NCI-H526 (cell line): ENCODE measurements at regions not wholly inside any gene's neighbourhood (a gene's known extent, or its start where the extent isn't known, plus 50 kb on each side); places are given as distances from the start of the nearest gene placed in this dataset.
"Not testable (repeated sequence)": the region's sequence is repeated elsewhere in the genome, so short reads cannot be mapped to it uniquely, and the experiment has no call there.

ENCODE experiments used
- DNase-seq, 2 experiments: peaks; one replicate each; lab custom pipeline; 2025; lab: John Stamatoyannopoulos, UW

DNA sequence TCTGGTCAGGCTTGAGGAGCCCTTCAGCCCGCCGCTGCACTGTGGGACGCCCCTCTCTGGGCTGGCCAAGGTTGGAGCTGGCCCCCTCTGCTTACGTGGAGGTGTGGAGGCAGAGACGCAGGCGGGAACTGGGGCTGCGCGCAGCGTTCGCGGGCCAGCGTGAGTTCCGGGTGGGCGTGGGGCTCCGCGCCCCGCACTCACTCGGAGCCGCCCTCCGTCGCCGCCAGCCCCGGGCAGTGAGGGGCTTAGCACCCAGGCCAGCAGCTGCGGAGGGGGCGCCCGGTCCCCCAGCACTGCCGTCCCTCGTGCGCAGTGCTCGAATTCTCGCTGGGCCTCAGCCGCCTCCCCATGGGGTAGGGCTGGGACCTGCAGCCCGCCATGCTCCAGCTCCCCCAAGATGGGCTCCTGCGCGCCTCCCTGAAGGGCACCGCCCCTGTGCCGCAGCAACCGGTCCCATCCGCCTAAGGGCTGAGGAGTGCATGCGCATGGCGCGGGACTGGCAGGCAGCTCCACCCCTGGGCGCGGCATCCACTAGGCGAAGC is 695.9 kb downstream of the EPHA7 start:
- DNase-seq, result no peak

DNA sequence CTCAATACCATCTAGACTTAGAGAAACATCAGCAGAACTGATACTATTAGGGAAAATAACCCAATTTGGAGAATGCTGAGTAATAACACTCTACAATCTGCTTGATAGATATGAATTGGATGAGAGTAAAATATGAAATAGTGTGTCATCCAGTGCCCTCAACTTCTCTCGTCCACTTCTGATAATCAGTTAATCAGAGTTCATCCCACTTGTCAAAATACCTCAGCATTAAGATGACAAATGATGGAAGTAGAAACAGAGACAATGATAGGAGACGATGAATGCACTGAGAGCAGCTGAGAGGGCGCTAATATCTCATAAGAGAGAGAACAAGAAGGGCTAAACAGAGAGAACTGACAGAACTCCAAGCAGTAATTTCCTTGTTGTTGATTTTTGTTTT is 699.6 kb downstream of the EPHA7 start:
- DNase-seq, result no peak

- no peak for DNase-seq
Observed at GRCh38 chr6:92716638-92717037, 702.7 kb downstream of the EPHA7 start.

DNA sequence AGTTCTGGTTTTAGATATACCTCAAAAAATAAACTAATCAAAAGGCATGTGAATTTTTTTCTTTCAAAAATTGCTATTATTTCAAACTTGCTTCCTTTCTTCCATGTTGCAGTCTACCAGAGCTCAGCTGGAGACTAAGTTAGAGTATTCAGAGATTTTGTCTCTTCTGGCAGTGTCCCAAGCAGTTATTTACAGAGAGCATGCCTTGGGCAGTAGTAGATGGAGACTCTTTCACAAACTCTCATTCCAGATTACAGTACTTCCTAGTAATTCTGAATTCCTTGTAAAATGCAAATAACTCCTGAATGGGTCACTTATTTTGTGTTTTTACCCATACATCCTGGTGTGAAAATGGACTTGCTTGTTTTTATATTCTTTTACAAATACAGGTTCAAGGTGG is 703.4 kb downstream of the EPHA7 start:
- no peak for DNase-seq

DNA sequence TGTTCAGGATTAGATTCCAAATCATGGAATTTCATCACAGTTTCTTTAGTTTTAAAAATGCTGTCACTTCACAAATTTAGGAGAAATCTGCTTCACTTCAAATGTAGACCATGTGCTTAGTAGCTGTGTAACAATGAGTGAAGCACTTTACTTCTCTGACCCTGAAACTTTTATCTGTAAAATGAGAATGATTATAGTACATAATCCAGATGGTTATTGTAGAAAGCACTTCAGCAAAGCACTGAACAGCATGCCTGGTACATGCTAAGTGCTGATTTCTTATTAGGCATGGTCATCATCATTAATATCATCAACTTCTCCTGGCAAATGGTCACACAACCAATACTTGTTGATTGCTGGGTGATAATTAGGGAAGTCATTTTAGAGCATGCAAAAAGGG is 705.0 kb downstream of the EPHA7 start:
- no peak for DNase-seq

DNA sequence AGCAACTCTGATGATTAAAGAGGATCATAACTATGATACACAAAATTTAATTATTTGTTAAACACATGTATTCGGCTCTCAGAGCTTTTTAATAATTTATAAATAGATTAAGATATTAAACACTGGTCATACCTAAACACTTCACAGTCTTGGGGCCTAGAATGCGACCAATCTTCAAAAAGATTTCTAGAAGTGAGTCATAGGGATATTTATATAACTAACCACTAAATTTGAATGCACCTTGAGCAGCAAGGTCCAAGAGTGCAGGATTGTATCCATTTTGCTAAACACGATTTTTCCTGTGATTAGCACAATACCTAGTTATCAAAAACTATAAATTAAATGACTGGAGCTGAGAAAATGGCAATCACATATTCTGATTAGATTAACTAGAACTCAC is 709.3 kb downstream of the EPHA7 start:
- DNase-seq, result no peak

- DNase-seq, result no peak
Observed at GRCh38 chr6:92708945-92709344, 710.4 kb downstream of the EPHA7 start.

GRCh38 chr6:92708270-92708669 is 711.1 kb downstream of the EPHA7 start:
- DNase-seq, result no peak

GRCh38 chr6:92706976-92707375 is 712.4 kb downstream of the EPHA7 start:
- DNase-seq, result no peak

GRCh38 chr6:92701425-92702096 is 717.8 kb downstream of the EPHA7 start:
- DNase-seq, result no peak

DNA sequence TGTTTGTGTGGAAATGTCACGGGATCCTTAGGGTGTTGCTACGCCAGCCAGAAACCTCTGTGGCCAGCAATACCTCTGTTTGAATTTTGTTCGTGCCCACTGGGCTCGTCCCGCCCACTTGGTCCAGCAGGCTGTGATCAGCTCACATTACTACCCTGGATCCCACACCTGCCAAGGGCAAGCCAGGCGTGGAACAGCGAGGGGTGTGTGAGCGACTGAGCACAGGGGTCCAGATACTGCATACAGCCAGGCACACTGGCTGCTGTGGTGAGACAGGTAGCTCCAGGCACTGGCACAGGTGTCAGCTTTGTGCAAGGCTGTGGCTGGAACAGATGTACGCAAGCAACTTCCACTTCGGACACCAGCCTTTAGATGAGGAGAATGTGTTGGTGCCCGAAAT is 718.9 kb downstream of the EPHA7 start:
- no peak for DNase-seq

DNA sequence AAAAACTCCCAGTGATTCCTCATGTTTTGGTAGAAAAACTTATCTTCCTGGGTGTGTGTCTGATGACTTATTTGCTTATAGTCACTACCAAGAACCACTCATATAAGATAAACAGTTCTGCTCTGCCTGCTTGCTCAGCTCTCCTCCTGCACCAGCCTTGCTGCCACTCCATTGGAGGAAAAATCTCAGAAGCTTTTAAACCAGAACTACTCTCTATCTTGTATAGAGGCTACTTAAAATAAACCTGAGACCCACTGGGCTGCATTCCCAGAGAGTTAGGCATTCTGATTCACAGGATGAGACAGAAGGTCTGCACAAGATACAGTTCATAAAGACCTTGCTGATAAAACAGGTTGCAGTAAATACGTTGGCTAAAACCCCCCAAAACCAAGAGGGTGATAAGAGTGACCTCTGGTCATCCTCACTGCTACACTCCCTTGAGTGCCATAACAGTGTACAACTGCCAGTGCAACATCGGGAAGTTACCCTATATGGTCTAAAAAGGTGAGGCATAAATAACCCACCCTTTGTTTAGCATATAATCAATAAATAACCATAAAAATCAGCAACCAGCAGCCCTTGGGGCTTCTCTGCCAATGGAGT is 728.3 kb downstream of the EPHA7 start:
- DNase-seq, result no peak

DNA sequence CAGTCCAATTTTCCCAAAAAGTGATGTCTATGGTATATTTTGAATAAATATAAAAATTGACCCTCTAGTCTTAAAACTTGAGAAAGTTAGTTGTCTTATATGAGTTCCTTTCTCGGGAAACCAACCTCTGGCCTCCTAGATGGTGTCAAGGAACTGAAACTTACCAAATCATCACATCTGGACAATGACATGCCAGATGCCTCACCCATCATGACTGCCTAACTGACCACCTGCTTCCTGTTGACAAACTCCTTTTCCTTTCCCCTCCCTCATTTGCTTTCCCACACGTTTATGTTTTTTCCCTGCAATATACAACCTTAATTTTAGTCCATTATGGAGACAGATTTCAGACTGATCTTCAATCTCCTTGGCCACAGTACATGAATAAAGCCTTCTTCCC is 731.0 kb downstream of the EPHA7 start:
- no peak for DNase-seq

- DNase-seq, result no peak
Observed at GRCh38 chr6:92687278-92687677, 732.1 kb downstream of the EPHA7 start.

DNA sequence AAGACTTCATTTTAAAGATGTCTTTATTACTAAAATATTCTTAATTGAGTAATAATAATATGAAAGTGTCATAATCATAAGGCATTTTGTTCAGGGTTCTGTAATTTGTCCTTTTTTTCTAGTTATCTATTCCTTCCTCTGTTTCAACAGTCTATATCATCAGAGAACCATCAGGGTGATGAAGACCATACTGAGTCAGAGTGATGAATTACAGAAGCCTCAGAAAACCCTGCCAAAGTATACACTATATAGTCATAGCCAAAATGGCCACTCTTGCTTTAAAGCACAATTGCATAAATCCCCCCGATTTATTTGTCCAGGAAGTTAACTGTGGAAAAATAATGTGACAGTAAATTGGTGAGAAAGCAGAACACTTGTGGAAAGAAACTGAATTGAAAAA is 735.0 kb downstream of the EPHA7 start:
- no peak for DNase-seq

- DNase-seq, result no peak
Observed at GRCh38 chr6:92683748-92684147, 735.6 kb downstream of the EPHA7 start.

DNA sequence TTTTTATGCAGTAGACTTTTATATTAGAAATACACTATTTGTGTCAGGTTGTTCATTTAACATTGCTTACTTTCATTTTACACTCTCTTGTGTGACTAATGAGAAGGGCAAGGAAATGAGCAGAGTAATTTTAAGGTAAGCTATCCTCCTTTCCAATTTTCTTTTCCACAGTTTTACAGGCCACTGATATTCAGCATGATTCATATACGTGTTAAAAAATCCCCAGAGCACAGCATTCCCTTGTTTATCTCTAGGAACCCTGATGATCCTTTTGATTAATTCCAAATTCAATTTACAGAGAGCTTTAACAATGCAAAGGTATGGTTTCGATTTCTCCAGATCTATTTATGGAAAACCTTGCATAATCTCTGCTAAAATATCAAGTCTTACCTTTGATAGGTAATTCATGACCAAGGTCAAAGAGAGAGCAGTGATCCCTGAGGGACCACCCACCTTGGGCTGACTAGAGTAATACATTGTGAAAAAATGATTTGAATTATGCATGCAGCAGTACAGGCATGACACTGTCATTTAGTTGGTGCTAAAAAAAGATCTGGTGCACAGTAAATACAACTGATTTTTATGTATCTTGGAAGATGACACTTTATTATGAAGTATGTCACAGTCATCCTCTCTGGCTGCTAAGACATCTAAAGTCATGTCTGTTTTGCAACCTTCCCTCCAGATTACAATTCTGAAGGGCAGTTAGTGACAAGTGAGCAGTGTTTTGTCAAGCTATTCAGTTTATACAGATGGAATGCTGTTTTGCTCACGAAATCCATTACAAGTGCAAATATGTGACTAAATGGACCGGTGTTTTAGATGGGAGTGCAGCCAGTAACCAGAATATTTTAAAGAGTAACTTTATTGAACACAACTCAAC is 736.6 kb downstream of the EPHA7 start:
- no peak for DNase-seq

- DNase-seq, result peak; percentile 22 to 48
Observed at GRCh38 chr6:92681401-92681800, 738.0 kb downstream of the EPHA7 start.

DNA sequence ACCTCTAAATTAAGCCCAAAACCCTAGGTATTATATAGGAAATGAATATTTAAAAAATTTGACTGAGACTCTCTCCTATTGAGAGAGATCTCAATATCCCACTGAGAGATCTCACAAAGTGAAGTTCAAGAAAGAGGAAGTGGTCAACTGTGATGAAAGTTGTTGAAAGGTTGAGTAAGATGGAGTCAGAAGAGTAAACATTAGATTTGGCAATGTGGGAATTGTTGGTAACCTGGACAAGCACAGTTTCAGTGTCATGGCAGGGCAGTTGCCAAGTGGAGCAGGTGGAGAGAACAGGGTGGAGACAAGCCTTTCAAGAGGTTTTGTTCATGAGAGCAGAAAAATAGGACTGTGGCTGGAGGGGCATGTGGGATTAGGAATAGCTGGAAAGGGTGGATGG is 747.9 kb downstream of the EPHA7 start:
- not testable (repeated sequence) for DNase-seq

DNA sequence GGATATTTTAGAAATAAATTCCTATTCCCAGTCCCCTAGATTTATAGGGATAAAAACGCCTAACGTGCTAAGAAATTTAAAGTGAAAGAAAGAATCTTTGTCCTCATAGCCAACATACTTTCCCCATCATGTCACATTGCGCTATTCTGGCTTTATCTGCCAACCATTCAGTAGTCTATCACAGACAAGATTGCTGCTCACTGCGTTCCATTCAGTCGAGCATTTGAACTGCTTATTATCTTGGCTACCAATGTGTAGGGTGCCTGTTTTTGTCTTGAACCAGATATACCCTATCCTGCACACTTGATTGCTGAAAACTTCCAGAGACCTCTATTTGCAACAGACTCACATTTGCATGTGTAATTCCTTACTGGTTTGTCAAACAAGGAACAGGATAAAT is 751.5 kb downstream of the EPHA7 start:
- DNase-seq, result no peak

DNA sequence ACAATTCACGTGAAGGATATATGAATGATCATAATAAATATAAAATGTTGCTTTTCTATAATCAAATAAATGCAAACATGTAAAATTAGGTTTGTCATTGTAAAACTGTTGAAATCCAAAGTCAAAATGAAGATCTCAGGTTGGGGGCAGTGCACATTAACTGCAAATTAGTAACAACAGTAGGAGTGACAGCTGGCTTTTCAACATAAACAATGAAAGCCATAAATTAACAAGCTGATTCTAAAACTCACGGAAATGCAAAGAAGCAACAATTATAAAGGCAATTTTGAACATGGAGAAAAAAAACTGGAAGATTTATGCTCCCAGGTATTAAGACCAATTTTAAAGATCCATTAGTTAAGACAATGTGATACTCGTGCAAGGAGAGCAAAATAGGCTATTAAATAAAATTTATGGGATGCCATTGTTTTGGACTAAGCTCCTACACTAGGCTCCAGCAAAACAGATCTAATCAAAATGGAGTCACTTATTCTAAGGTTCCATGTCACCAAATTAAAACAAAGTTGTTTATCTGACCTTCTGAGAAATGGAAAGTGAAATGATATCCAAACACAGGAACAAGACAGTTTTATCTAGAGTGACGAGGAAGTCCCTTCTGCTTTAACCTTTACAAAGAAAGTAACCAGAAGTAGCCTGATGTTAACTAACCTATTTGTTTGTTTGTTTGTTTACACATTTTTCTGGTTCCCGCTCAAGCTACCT is 770.8 kb downstream of the EPHA7 start:
- DNase-seq, result no peak

- DNase-seq, result no peak
Observed at GRCh38 chr6:92647630-92648029, 771.7 kb downstream of the EPHA7 start.
